Activated gamma-delta T cell treated with Interleukin-2 at 50 U/mL for 16 hours (primary cell): ENCODE measurements at regions not wholly inside any gene's neighbourhood (a gene's known extent, or its start where the extent isn't known, plus 50 kb on each side); places are given as distances from the start of the nearest gene placed in this dataset.
"Not testable (repeated sequence)": the region's sequence is repeated elsewhere in the genome, so short reads cannot be mapped to it uniquely, and the experiment has no call there.

ENCODE experiments used
- DNase-seq: peaks from one replicate; pipeline ENCODE4 v3.0.0-alpha.2; 2020

- no peak for DNase-seq
Measured at GRCh38 chr10:27344568-27345454, 104.2 kb upstream of the ACBD5 start.

- DNase-seq: no peak
Measured at GRCh38 chr10:27341001-27341400, 100.4 kb upstream of the ACBD5 start.

- DNase-seq: not testable (repeated sequence)
Measured at GRCh38 chr10:27335246-27335645, 94.6 kb upstream of the ACBD5 start.

DNA sequence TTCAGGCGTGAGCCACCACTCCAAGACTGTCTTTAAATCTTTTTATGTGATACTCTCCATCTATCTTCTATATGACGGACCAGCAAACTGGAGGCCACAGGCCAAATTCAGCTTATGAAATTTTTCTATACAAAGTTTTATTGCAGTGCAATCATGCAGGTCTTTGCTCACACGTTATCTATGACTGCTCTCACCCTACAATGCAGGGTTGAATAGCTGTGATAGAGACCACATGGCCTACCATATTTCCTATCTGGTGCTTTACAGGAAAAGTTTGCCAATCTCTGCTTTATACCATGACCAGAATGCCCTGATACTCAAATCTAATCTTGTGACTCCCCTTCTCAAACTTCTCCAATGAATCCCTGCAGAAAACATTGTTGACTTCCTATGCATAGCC, 89.5 kb upstream of the ACBD5 start:
- DNase-seq: no peak

GRCh38 chr10:27328946-27329345, 88.3 kb upstream of the ACBD5 start:
- DNase-seq: no peak

- DNase-seq: not testable (repeated sequence)
Measured at GRCh38 chr10:27326748-27327147, 86.2 kb upstream of the ACBD5 start.

DNA sequence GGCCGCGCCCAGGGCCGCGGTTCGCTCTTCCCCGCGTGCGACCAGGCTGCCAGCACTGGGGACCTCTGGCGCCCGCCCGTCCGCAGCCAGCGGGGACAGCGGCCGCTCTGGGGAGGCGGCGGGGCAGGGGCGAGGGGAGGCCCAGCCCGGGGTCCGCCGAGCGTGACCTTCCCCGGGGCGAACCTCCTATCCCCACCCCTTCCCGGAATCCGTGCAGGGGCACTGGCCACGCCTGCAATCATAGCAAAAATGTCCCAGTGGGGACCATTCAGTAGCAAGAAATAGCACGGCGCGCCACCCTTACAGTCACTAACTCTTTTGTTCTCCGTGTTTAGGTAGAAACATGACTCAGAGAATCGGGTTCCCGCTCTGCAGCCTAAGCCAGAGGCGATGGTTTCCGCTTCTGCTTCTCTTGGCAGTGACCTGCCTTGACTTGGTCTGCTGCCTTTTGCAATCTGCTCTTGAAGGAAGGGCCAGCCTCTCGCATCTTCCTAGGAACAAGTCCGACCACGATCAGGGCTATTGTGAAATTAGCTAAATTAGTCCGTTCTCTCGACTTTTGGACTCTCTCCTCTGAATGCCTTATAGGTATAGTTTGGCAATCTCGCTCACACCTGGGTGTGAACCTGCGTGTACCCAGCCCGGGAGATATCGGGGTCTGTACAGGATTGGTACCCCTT, 79.3 kb upstream of the ACBD5 start:
- DNase-seq: no peak

- not testable (repeated sequence) for DNase-seq
Measured at GRCh38 chr10:27319139-27319538, 78.5 kb upstream of the ACBD5 start.

GRCh38 chr10:27315082-27315481, 74.5 kb upstream of the ACBD5 start:
- not testable (repeated sequence) for DNase-seq

- not testable (repeated sequence) for DNase-seq
Measured at GRCh38 chr10:27313586-27313985, 73.0 kb upstream of the ACBD5 start.

- no peak for DNase-seq
Measured at GRCh38 chr10:27312854-27313253, 72.3 kb upstream of the ACBD5 start.

DNA sequence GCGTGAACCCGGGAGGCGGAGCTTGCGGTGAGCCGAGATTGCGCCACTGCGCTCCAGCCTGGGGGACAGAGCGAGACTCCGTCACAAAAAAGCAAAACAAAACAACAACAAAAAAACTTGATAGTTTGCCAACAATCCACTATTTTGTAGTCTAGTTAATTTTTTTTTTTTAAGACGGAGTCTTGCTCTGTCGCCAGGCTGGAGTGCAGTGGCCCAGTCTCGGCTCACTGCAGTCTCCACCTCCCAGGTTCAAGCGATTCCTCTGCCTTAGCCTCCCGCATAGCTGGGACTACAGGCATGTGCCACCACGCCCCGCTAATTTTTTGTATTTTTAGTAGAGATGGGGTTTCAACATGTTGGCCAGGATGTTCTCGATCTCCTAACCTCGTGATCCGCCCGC, 71.2 kb upstream of the ACBD5 start:
- DNase-seq: not testable (repeated sequence)

GRCh38 chr10:27298522-27298850, 57.9 kb upstream of the ACBD5 start:
- DNase-seq: not testable (repeated sequence)

GRCh38 chr10:27297844-27298521, 57.4 kb upstream of the ACBD5 start:
- no peak for DNase-seq

- not testable (repeated sequence) for DNase-seq
Measured at GRCh38 chr10:27296285-27296684, 55.7 kb upstream of the ACBD5 start.

- DNase-seq: not testable (repeated sequence)
Measured at GRCh38 chr10:27291253-27291895, 50.8 kb upstream of the ACBD5 start.
